Neural cell (in vitro differentiated cells): ENCODE measurements at regions not wholly inside any gene's neighbourhood (a gene's known extent, or its start where the extent isn't known, plus 50 kb on each side); places are given as distances from the start of the nearest gene placed in this dataset.

Experiments used
- H2AFZ ChIP-seq: fragments of 200-600, 300-800 bp; sonication (generic), shearing (Covaris generic); 2 replicates; pipeline ENCODE4 v1.6.0; 2014; ENCODE audit warnings: low read depth, mild to moderate bottlenecking, antibody characterized with exemption, low read length, moderate library complexity
- H3F3A ChIP-seq: fragments of 200-600 bp; shearing (Covaris generic); 2 replicates; pipeline ENCODE4 v1.6.1; 2016; ENCODE audit warnings: mild to moderate bottlenecking, moderate library complexity, mixed read lengths, antibody characterized with exemption, low read length; ENCODE audit not compliant: insufficient read depth, poor library complexity, severe bottlenecking
- H3K27ac ChIP-seq: fragments of 200-600, 300-800 bp; sonication (generic), shearing (Covaris generic); 2 replicates; pipeline ENCODE4 v1.5.1; 2014; ENCODE audit warnings: mild to moderate bottlenecking, low read length, moderate library complexity
- H3K27me3 ChIP-seq: fragments of 300-800, 200-600 bp; sonication (generic), shearing (Covaris generic); 2 replicates; pipeline ENCODE4 v1.6.0; 2014; ENCODE audit warnings: mild to moderate bottlenecking, low read depth, low read length, moderate library complexity; ENCODE audit not compliant: insufficient read depth
- H3K36me3 ChIP-seq: fragments of 300-800, 200-600 bp; sonication (generic), shearing (Covaris generic); 2 replicates; pipeline ENCODE4 v1.5.1; 2014; ENCODE audit warnings: mild to moderate bottlenecking, antibody characterized with exemption, low read length, moderate library complexity; ENCODE audit not compliant: insufficient read depth
- H3K4me2 ChIP-seq: fragments of 300-800, 200-600 bp; sonication (generic), shearing (Covaris generic); 2 replicates; pipeline ENCODE4 v1.6.0; 2014; ENCODE audit warnings: mild to moderate bottlenecking, low read length
- H3K4me3 ChIP-seq: fragments of 300-800, 200-600 bp; sonication (generic), shearing (Covaris generic); 2 replicates; pipeline ENCODE4 v1.5.1; 2014; ENCODE audit warnings: mild to moderate bottlenecking, low read length, moderate library complexity
- H3K79me2 ChIP-seq: fragments of 200-600 bp; shearing (Covaris generic); replicated peaks from 2 replicates; pipeline ENCODE4 v1.6.0; 2014; ENCODE audit warnings: mild to moderate bottlenecking, low read length, moderate library complexity; ENCODE audit not compliant: insufficient read depth
- H3K9ac ChIP-seq: fragments of 300-800, 200-600 bp; sonication (generic), shearing (Covaris generic); 2 replicates; pipeline ENCODE4 v1.6.1; 2016; ENCODE audit warnings: mild to moderate bottlenecking, low read length, mixed read lengths
- H3K9me2 ChIP-seq: fragments of 200-600 bp; shearing (Covaris generic); 2 replicates; pipeline ENCODE4 v1.6.1; 2016; ENCODE audit warnings: mild to moderate bottlenecking, low read length, mixed read lengths; ENCODE audit not compliant: insufficient read depth
- H3K9me3 ChIP-seq: fragments of 200-600, 300-800 bp; sonication (generic), shearing (Covaris generic); 2 replicates; pipeline ENCODE4 v1.6.1; 2016; ENCODE audit warnings: mild to moderate bottlenecking, mixed run types, low read length, moderate library complexity, mixed read lengths
- H4K20me1 ChIP-seq: fragments of 200-600 bp; shearing (Covaris generic); 2 replicates; pipeline ENCODE4 v1.6.1; 2016; ENCODE audit warnings: mild to moderate bottlenecking, mixed run types; ENCODE audit not compliant: insufficient read depth
- CTCF ChIP-seq: fragments of 450-650 bp; IDR thresholded peaks from 2 replicates; pipeline ENCODE4 v1.5.1; 2014; ENCODE audit warnings: antibody characterized with exemption, mild to moderate bottlenecking, moderate library complexity; ENCODE audit not compliant: poor library complexity, severe bottlenecking
- EP300 ChIP-seq: fragments of 450-650 bp; conservative IDR thresholded peaks from 2 replicates; pipeline ENCODE4 v1.6.1; 2014; ENCODE audit warnings: antibody characterized with exemption, mild to moderate bottlenecking, moderate library complexity; ENCODE audit not compliant: poor library complexity, severe bottlenecking
- EZH2 ChIP-seq: fragments of 200-600, 300-800 bp; shearing (Covaris generic), sonication (generic); IDR thresholded peaks from 2 replicates; pipeline ENCODE4 v1.6.1; 2014; ENCODE audit warnings: antibody characterized with exemption, low read length, borderline replicate concordance, mild to moderate bottlenecking; ENCODE audit not compliant: insufficient read depth, poor library complexity, severe bottlenecking
- MXI1 ChIP-seq: fragments of 450-650 bp; conservative IDR thresholded peaks from 2 replicates; pipeline ENCODE4 v1.6.1; 2014; ENCODE audit warnings: antibody characterized with exemption, mild to moderate bottlenecking; ENCODE audit not compliant: poor library complexity, severe bottlenecking
- POLR2AphosphoS5 ChIP-seq: IDR thresholded peaks from 2 replicates; pipeline ENCODE4 v1.6.1; 2012
- RAD21 ChIP-seq: fragments of 450-650 bp; conservative IDR thresholded peaks from 2 replicates; pipeline ENCODE4 v1.6.1; 2014; ENCODE audit warnings: antibody characterized with exemption, mild to moderate bottlenecking, moderate library complexity
- REST ChIP-seq: IDR thresholded peaks from 2 replicates; pipeline ENCODE4 v1.6.1; 2012; ENCODE audit warnings: borderline replicate concordance
- SMC3 ChIP-seq: fragments of 450-650 bp; conservative IDR thresholded peaks from 2 replicates; pipeline ENCODE4 v1.6.1; 2014; ENCODE audit warnings: antibody characterized with exemption, mild to moderate bottlenecking, moderate library complexity; ENCODE audit not compliant: poor library complexity
- TAF1 ChIP-seq: IDR thresholded peaks from 2 replicates; pipeline ENCODE4 v1.6.1; 2012; ENCODE audit warnings: low read depth

- Histone ChIP-seq H3K9me2 (no peaks in the 10 kb centered on the region), H3K9me3 (no peaks in the 10 kb centered on the region), H4K20me1 (no peaks in the 10 kb centered on the region), H3K9ac (no peak overlapping the region), H3K27me3 (no peaks in the 10 kb centered on the region), H3K4me2 (no peak overlapping the region), H3K79me2 (peaks cover 18% of the 10 kb centered on the region), H2AFZ (no peak overlapping the region), H3F3A (no peaks in the 10 kb centered on the region), H3K36me3 (peaks cover 7% of the 10 kb centered on the region), H3K27ac (no peak overlapping the region), H3K4me3 (no peak overlapping the region)
- TF ChIP-seq REST = no peak
- TF ChIP-seq TAF1 = no peak
- TF ChIP-seq MXI1 = no peak
- no peak for TF ChIP-seq CTCF
- no peak for TF ChIP-seq EP300
- no peak for TF ChIP-seq EZH2
- TF ChIP-seq SMC3 = no peak
- TF ChIP-seq RAD21 = no peak
- no peak for TF ChIP-seq POLR2AphosphoS5
These were observed 153.9 kb downstream of the CEP135 start for GRCh38 chr4:56102601-56103000.

- Histone ChIP-seq H3K36me3 (peaks cover 5% of the 10 kb centered on the region), H3K79me2 (peaks cover 36% of the 10 kb centered on the region), H3K27ac (no peak overlapping the region), H3K9me3 (no peaks in the 10 kb centered on the region), H4K20me1 (no peaks in the 10 kb centered on the region), H3K4me2 (no peak overlapping the region), H3K9ac (no peak overlapping the region), H3K4me3 (no peak overlapping the region), H2AFZ (no peak overlapping the region), H3K9me2 (no peaks in the 10 kb centered on the region), H3K27me3 (no peaks in the 10 kb centered on the region), H3F3A (no peaks in the 10 kb centered on the region)
- TF ChIP-seq CTCF (no peak), TAF1 (no peak), EP300 (no peak), RAD21 (no peak), MXI1 (no peak), EZH2 (no peak), POLR2AphosphoS5 (no peak), REST (no peak), SMC3 (no peak)
These were observed 150.6 kb downstream of the CEP135 start for GRCh38 chr4:56099378-56099786.
